ENCODE measurements at regions not wholly inside any gene's neighbourhood (a gene's known extent, or its start where the extent isn't known, plus 50 kb on each side); places are given as distances from the start of the nearest gene placed in this dataset.

GRCh38 chr2:142285480-142285879 is 154.7 kb upstream of the LRP1B start:
- TF ChIP-seq CTCF (IDR thresholded peaks at IDR 0.05): no peak
- no peak for TF ChIP-seq POLR2AphosphoS5 (IDR thresholded peaks at IDR 0.05; ENCODE audit: low read depth, low read length)
- no peak for TF ChIP-seq TCF7L2 (IDR thresholded peaks at IDR 0.05; ENCODE audit: low read depth, low read length)
